ENCODE measurements at regions not wholly inside any gene's neighbourhood (a gene's known extent, or its start where the extent isn't known, plus 50 kb on each side); places are given as distances from the start of the nearest gene placed in this dataset.

- no peak for ATAC-seq
- no peaks in the 10 kb centered on the region for H3K4me1 Mint-ChIP-seq
- no peak for DNase-seq (ENCODE audit: low spot score in 2 of 2)
- H3K27ac Mint-ChIP-seq, result no peak overlapping the region
- H3K36me3 Mint-ChIP-seq, result no peaks in the 10 kb centered on the region
- H3K4me3 Mint-ChIP-seq, result no peak overlapping the region
- H3K9me3 Mint-ChIP-seq, result peaks cover 21% of the 10 kb centered on the region
Observed at GRCh38 chr10:107807836-107808235, 643.3 kb upstream of the SORCS1 start.

- ATAC-seq (no peak), DNase-seq (ENCODE audit: low spot score in 2 of 2) (no peak)
- H3K27ac Mint-ChIP-seq, result no peak overlapping the region
- H3K36me3 Mint-ChIP-seq, result no peaks in the 10 kb centered on the region
- no peaks in the 10 kb centered on the region for H3K4me1 Mint-ChIP-seq
- peaks cover 20% of the 10 kb centered on the region for H3K9me3 Mint-ChIP-seq
- no peak overlapping the region for H3K4me3 Mint-ChIP-seq
Observed at GRCh38 chr10:107806026-107806425, 641.5 kb upstream of the SORCS1 start.

GRCh38 chr10:107803546-107803945 lies 639.0 kb upstream of the SORCS1 start:
- no peak for ATAC-seq
- no peak for DNase-seq (ENCODE audit: low spot score in 2 of 2)
- Mint-ChIP-seq H3K9me3 (peaks cover 26% of the 10 kb centered on the region), H3K4me3 (no peak overlapping the region), H3K36me3 (no peaks in the 10 kb centered on the region), H3K27ac (no peak overlapping the region), H3K4me1 (no peaks in the 10 kb centered on the region)

- peaks cover 22% of the 10 kb centered on the region for H3K9me3 Mint-ChIP-seq
- no peak overlapping the region for H3K27ac Mint-ChIP-seq
- H3K4me1 Mint-ChIP-seq, result no peaks in the 10 kb centered on the region
- no peaks in the 10 kb centered on the region for H3K36me3 Mint-ChIP-seq
- DNase-seq (ENCODE audit: low spot score in 2 of 2), result no peak
- ATAC-seq, result no peak
- H3K4me3 Mint-ChIP-seq, result no peak overlapping the region
Observed at GRCh38 chr10:107800061-107800460, 635.6 kb upstream of the SORCS1 start.

- Mint-ChIP-seq H3K4me3 (no peak overlapping the region), H3K4me1 (no peaks in the 10 kb centered on the region), H3K9me3 (peaks cover 11% of the 10 kb centered on the region), H3K36me3 (no peaks in the 10 kb centered on the region), H3K27ac (no peak overlapping the region)
- DNase-seq (ENCODE audit: low spot score in 2 of 2) (no peak), ATAC-seq (no peak)
Observed at GRCh38 chr10:107790271-107790670, 625.8 kb upstream of the SORCS1 start.

- ATAC-seq, result no peak
- Mint-ChIP-seq H3K9me3 (peaks cover 7% of the 10 kb centered on the region), H3K4me1 (no peaks in the 10 kb centered on the region), H3K4me3 (no peak overlapping the region), H3K27ac (no peak overlapping the region), H3K36me3 (no peaks in the 10 kb centered on the region)
- DNase-seq (ENCODE audit: low spot score in 2 of 2), result no peak
Observed at GRCh38 chr10:107771066-107771465, 606.6 kb upstream of the SORCS1 start.

GRCh38 chr10:107767185-107767584 lies 602.7 kb upstream of the SORCS1 start:
- Mint-ChIP-seq H3K27ac (no peak overlapping the region), H3K4me1 (no peaks in the 10 kb centered on the region), H3K9me3 (peaks cover 22% of the 10 kb centered on the region), H3K4me3 (no peak overlapping the region), H3K36me3 (no peaks in the 10 kb centered on the region)
- DNase-seq (ENCODE audit: low spot score in 2 of 2), result no peak
- no peak for ATAC-seq

- H3K9me3 Mint-ChIP-seq, result peaks cover 20% of the 10 kb centered on the region
- no peaks in the 10 kb centered on the region for H3K36me3 Mint-ChIP-seq
- ATAC-seq (no peak), DNase-seq (ENCODE audit: low spot score in 2 of 2) (no peak)
- H3K27ac Mint-ChIP-seq, result no peak overlapping the region
- no peaks in the 10 kb centered on the region for H3K4me1 Mint-ChIP-seq
- H3K4me3 Mint-ChIP-seq, result no peak overlapping the region
Observed at GRCh38 chr10:107754814-107755213, 590.3 kb upstream of the SORCS1 start.

GRCh38 chr10:107749235-107749634 lies 584.7 kb upstream of the SORCS1 start:
- Mint-ChIP-seq H3K4me1 (no peaks in the 10 kb centered on the region), H3K27ac (no peak overlapping the region), H3K36me3 (no peaks in the 10 kb centered on the region), H3K9me3 (peaks cover 51% of the 10 kb centered on the region), H3K4me3 (no peak overlapping the region)
- no peak for ATAC-seq
- DNase-seq (ENCODE audit: low spot score in 2 of 2), result no peak

- no peak overlapping the region for H3K27ac Mint-ChIP-seq
- no peak overlapping the region for H3K4me3 Mint-ChIP-seq
- H3K4me1 Mint-ChIP-seq, result no peaks in the 10 kb centered on the region
Observed at GRCh38 chr10:107747851-107748250, 583.3 kb upstream of the SORCS1 start.

GRCh38 chr10:107741971-107742370 lies 577.5 kb upstream of the SORCS1 start:
- no peak for DNase-seq (ENCODE audit: low spot score in 2 of 2)
- no peaks in the 10 kb centered on the region for H3K36me3 Mint-ChIP-seq
- no peak overlapping the region for H3K4me3 Mint-ChIP-seq
- peaks cover 33% of the 10 kb centered on the region for H3K9me3 Mint-ChIP-seq
- no peak for ATAC-seq
- H3K27ac Mint-ChIP-seq, result no peak overlapping the region
- no peaks in the 10 kb centered on the region for H3K4me1 Mint-ChIP-seq

More at GRCh38 chr10:107747851-107748250, 583.3 kb upstream of the SORCS1 start:
- ATAC-seq, result no peak
- Mint-ChIP-seq H3K9me3 (peaks cover 48% of the 10 kb centered on the region), H3K36me3 (no peaks in the 10 kb centered on the region)
- DNase-seq (ENCODE audit: low spot score in 2 of 2), result no peak

- Mint-ChIP-seq H3K4me1 (no peaks in the 10 kb centered on the region), H3K4me3 (no peak overlapping the region), H3K36me3 (no peaks in the 10 kb centered on the region), H3K9me3 (peaks cover 29% of the 10 kb centered on the region), H3K27ac (no peak overlapping the region)
- ATAC-seq (no peak), DNase-seq (ENCODE audit: low spot score in 2 of 2) (no peak)
Observed at GRCh38 chr10:107740962-107741690, 576.6 kb upstream of the SORCS1 start.

- Mint-ChIP-seq H3K9me3 (peaks cover 25% of the 10 kb centered on the region), H3K4me3 (no peak overlapping the region), H3K4me1 (no peaks in the 10 kb centered on the region), H3K27ac (no peak overlapping the region), H3K36me3 (no peaks in the 10 kb centered on the region)
- DNase-seq (ENCODE audit: low spot score in 2 of 2), result no peak
- ATAC-seq, result no peak
Observed at GRCh38 chr10:107739951-107740350, 575.4 kb upstream of the SORCS1 start.

- H3K36me3 Mint-ChIP-seq, result no peaks in the 10 kb centered on the region
- DNase-seq (ENCODE audit: low spot score in 2 of 2), result no peak
- H3K4me1 Mint-ChIP-seq, result no peaks in the 10 kb centered on the region
- no peak overlapping the region for H3K27ac Mint-ChIP-seq
- ATAC-seq, result no peak
- peaks cover 26% of the 10 kb centered on the region for H3K9me3 Mint-ChIP-seq
- no peak overlapping the region for H3K4me3 Mint-ChIP-seq
Observed at GRCh38 chr10:107733328-107734130, 569.0 kb upstream of the SORCS1 start.

- Mint-ChIP-seq H3K27ac (no peak overlapping the region), H3K4me1 (no peaks in the 10 kb centered on the region), H3K9me3 (peaks cover 24% of the 10 kb centered on the region), H3K4me3 (no peak overlapping the region), H3K36me3 (no peaks in the 10 kb centered on the region)
- no peak for ATAC-seq
- DNase-seq (ENCODE audit: low spot score in 2 of 2), result no peak
Observed at GRCh38 chr10:107732045-107732444, 567.5 kb upstream of the SORCS1 start.

- Mint-ChIP-seq H3K9me3 (peaks cover 14% of the 10 kb centered on the region), H3K27ac (no peak overlapping the region), H3K4me1 (no peaks in the 10 kb centered on the region), H3K4me3 (no peak overlapping the region), H3K36me3 (no peaks in the 10 kb centered on the region)
- ATAC-seq, result no peak
- DNase-seq (ENCODE audit: low spot score in 2 of 2), result no peak
Observed at GRCh38 chr10:107728807-107729206, 564.3 kb upstream of the SORCS1 start.

Data from stimulated activated effector memory CD8-positive, alpha-beta T cell treated with anti-CD3 and anti-CD28 coated beads, Interleukin-12 subunit alpha, Interleukin-12 subunit beta, amount 100 ng/mL, for 72 hours (primary cell).